Esophagus muscularis mucosa (tissue), 4 donors: ENCODE measurements at regions not wholly inside any gene's neighbourhood (a gene's known extent, or its start where the extent isn't known, plus 50 kb on each side); places are given as distances from the start of the nearest gene placed in this dataset.
"Not testable (repeated sequence)": the region's sequence is repeated elsewhere in the genome, so short reads cannot be mapped to it uniquely, and the experiment has no call there.

Experiments
- DNase-seq: peaks from one replicate; pipeline ENCODE4 v3.0.0-alpha.2; 2017; ENCODE audit errors: extremely low spot score
- H3K27ac ChIP-seq, 4 donors: fragments of 200-600 bp; sonication (generic); replicated peaks in 1 of 4; 1 replicate in 3 of 4; 2 replicates in 1 of 4; pipeline ENCODE4 v1.5.1; 2016 to 2019; ENCODE audit warnings: mild to moderate bottlenecking in 1 of 4
- H3K27me3 ChIP-seq, 4 donors: fragments of 200-600 bp; sonication (generic); one replicate each; pipeline versions ENCODE4 v1.5.1 to v1.6.0; 2016 to 2019
- H3K36me3 ChIP-seq, 4 donors: fragments of 200-600 bp; sonication (generic); one replicate each; pipeline ENCODE4 v1.5.1; 2016 to 2019
- H3K4me1 ChIP-seq, 4 donors: fragments of 200-600 bp; sonication (generic); one replicate each; pipeline ENCODE4 v1.5.1; 2016 to 2019
- H3K4me3 ChIP-seq, 4 donors: fragments of 200-600 bp; sonication (generic); 1 replicate in 2 of 4; 2 replicates in 2 of 4; pipeline ENCODE4 v1.5.1; 2016 to 2019; ENCODE audit warnings: mild to moderate bottlenecking in 4 of 4, moderate library complexity in 1 of 4
- H3K9me3 ChIP-seq, 4 donors: fragments of 200-600 bp; sonication (generic); 1 replicate in 3 of 4; 2 replicates in 1 of 4; pipeline ENCODE4 v1.5.1; 2016 to 2019
- EP300 ChIP-seq: sonication (generic); formaldehyde crosslinking; IDR thresholded peaks from one replicate; pipeline ENCODE4 v1.6.1; 2017; ENCODE audit warnings: antibody characterized with exemption
- POLR2A ChIP-seq: fragments of 450-650 bp; IDR thresholded peaks from one replicate; pipeline ENCODE4 v1.6.1; 2017; ENCODE audit warnings: antibody characterized with exemption, moderate library complexity, mild to moderate bottlenecking, low read depth
- POLR2AphosphoS5 ChIP-seq, 2 donors: sonication (generic); formaldehyde crosslinking; IDR thresholded peaks; one replicate each; pipeline ENCODE4 v1.6.1; 2017; ENCODE audit warnings: antibody characterized with exemption in 2 of 2
- WGBS: methylation state at CpG from one replicate; pipeline ENCODE4 v1.1.5; 2018; 5-methylcytosine and 5-hydroxymethylcytosine counted together
- intact Hi-C: fragments of 100-400 bp; cut with DNase I; formaldehyde crosslinking; loops from one replicate; pipeline ENCODE4 v1.15.1; 2023
- TF ChIP-seq, protein P1 (sequence below), 3 experiments: fragments of 200-600 bp in 2 of 3; fragments of 450-650 bp in 1 of 3; sonication (generic) in 2 of 3; IDR thresholded peaks; one replicate each; pipeline ENCODE4 v1.5.1; 2017 to 2019; ENCODE audit warnings: antibody characterized with exemption in 3 of 3, mild to moderate bottlenecking in 2 of 3, moderate library complexity in 1 of 3

DNA sequence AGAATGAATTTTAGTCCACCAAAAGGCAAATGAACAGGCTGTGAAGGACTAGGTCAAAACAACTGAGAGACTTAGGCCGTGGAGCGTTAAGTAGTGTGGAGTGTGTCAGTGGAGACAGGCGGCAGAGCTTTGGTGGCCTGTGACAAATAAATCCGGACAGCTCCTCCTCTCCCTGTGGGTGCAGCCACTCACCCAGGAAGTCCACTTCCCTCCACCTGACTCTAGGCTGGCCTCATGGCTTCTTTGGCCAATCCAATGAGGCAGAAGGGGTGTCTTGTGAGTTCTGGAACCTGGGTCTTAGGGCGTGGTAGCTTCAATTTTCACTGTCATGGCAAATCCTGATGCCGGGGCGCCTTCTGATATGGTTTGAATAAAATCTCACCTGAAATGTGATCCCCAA is 180.9 kb upstream of the C14orf180 start:
- Histone ChIP-seq H3K9me3 (peaks cover 0 to 34% (median 24%) of the 10 kb centered on the region in 4 donors), H3K27ac (no peak overlapping the region), H3K4me3 (no peak overlapping the region), H3K36me3 (no peaks in the 10 kb centered on the region), H3K4me1 (peaks cover 0 to 11% (median 6%) of the 10 kb centered on the region in 4 donors), H3K27me3 (peaks cover 0 to 36% (median 0%) of the 10 kb centered on the region in 4 donors)
- DNase-seq, result peak; percentile 39
- WGBS, result 85% methylated on average over 7 of the region's 7 CpGs
- no peak for TF ChIP-seq POLR2A
- TF ChIP-seq, protein P1, sequence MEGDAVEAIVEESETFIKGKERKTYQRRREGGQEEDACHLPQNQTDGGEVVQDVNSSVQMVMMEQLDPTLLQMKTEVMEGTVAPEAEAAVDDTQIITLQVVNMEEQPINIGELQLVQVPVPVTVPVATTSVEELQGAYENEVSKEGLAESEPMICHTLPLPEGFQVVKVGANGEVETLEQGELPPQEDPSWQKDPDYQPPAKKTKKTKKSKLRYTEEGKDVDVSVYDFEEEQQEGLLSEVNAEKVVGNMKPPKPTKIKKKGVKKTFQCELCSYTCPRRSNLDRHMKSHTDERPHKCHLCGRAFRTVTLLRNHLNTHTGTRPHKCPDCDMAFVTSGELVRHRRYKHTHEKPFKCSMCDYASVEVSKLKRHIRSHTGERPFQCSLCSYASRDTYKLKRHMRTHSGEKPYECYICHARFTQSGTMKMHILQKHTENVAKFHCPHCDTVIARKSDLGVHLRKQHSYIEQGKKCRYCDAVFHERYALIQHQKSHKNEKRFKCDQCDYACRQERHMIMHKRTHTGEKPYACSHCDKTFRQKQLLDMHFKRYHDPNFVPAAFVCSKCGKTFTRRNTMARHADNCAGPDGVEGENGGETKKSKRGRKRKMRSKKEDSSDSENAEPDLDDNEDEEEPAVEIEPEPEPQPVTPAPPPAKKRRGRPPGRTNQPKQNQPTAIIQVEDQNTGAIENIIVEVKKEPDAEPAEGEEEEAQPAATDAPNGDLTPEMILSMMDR (IDR thresholded peaks at IDR 0.05), result no peak
- TF ChIP-seq EP300, result no peak
- intact Hi-C loops, result no loop called here

DNA sequence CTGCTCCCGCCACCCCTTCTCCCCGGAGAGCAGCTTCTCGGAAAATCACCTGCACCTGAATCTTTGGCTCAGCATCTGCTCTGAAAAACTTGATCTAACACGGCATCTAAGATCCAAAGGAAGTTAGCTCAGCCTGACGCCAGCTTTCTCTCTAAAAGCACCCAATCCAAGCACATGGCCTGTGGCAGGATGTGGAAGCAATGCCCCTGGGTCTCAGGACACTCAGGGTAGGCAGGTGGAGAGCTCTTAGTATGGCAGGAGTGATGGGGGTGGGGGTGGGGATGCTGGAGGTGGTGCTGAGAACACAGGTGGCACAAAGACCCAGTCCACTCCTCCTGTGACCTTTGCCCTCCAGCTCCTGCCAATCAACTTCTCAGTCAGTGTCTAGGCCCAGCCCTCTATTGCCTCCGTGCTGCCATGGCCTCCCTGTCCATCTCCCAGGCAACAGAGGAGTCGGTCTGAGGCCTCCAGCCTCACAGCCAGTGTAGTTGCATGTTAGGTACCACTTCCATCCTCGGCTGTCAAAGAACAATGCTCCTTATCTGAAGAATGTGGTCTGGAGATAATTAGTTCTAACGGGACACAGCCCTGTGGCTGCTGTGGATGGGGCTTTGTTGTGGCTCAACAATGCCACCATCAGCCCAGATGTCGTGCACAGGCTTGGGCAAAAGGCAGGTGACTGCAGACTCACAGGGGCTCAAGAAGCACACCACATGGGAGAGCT is 180.0 kb upstream of the C14orf180 start:
- 54% methylated on average over 10 of the region's 10 CpGs for WGBS
- Histone ChIP-seq H3K36me3 (no peaks in the 10 kb centered on the region), H3K4me3 (no peak overlapping the region), H3K9me3 (peaks cover 0 to 34% (median 24%) of the 10 kb centered on the region in 4 donors), H3K27me3 (peaks cover 0 to 29% (median 0%) of the 10 kb centered on the region in 4 donors), H3K27ac (no peak overlapping the region), H3K4me1 (peaks cover 0 to 5% (median 2%) of the 10 kb centered on the region in 4 donors)
- DNase-seq, result peak; percentile 91
- no peak for TF ChIP-seq POLR2AphosphoS5 (IDR thresholded peaks at IDR 0.05)
- TF ChIP-seq, protein P1 (IDR thresholded peaks at IDR 0.05), result no peak
- TF ChIP-seq EP300, result no peak
- TF ChIP-seq POLR2A, result no peak
- intact Hi-C loops, result no loop called here

DNA sequence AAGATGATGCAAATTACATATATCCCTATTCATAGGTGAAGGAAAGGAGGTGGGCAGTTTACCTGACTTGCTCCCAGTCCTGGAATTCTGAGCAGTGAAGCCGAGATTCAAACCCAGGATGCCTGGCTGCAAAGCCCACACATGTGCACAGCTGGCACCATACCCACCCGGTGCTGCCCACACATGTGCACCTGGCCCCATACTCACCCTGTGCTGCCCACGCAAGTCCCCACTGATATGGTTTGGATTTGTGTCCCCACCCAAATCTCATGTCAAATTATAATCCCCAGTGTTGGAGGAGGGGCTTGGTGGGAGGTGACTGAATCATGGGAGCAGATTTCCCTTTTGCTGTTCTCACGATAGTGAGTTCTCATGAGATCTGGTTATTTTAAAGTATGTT is 179.2 kb upstream of the C14orf180 start:
- DNase-seq, result peak; percentile 77
- intact Hi-C loops, result no loop called here
- 78% methylated on average over 4 of the region's 4 CpGs for WGBS
- peaks cover 0 to 34% (median 24%) of the 10 kb centered on the region in 4 donors for H3K9me3 ChIP-seq
- H3K4me3 ChIP-seq, result no peak overlapping the region
- H3K27me3 ChIP-seq, result peaks cover 0 to 27% (median 0%) of the 10 kb centered on the region in 4 donors
- no peaks in the 10 kb centered on the region for H3K4me1 ChIP-seq
- H3K27ac ChIP-seq, result no peak overlapping the region
- TF ChIP-seq, protein P1 (IDR thresholded peaks at IDR 0.05), result no peak
- TF ChIP-seq POLR2AphosphoS5 (IDR thresholded peaks at IDR 0.05), result no peak
- TF ChIP-seq POLR2A, result no peak
- TF ChIP-seq EP300, result no peak
- H3K36me3 ChIP-seq, result no peaks in the 10 kb centered on the region

DNA sequence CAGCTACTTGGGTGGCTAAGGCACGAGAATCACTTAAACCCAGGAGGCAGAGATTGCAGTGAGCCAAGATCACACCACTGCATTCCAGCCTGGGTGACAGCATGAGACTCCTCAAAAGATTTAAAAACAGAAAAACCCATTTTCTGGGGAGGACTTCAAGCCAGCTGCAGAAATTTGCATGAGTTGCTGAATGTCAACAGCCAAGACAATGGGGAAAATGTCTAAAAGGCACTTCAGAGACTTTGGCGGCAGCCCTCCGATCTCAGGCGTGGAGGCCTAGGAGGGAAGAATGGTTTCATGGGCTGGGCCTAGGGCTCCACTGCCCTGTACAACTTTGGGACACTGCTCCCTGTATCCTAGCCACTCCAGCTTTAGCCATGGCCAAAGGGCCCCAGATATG is 177.8 kb upstream of the C14orf180 start:
- peak; percentile 77 for DNase-seq
- Histone ChIP-seq H3K27ac (no peak overlapping the region), H3K36me3 (no peaks in the 10 kb centered on the region), H3K27me3 (peaks cover 0 to 25% (median 0%) of the 10 kb centered on the region in 4 donors), H3K4me1 (no peaks in the 10 kb centered on the region), H3K4me3 (no peak overlapping the region), H3K9me3 (peaks cover 0 to 30% (median 20%) of the 10 kb centered on the region in 4 donors)
- TF ChIP-seq POLR2A (no peak), POLR2AphosphoS5 (IDR thresholded peaks at IDR 0.05) (no peak), EP300 (no peak)
- TF ChIP-seq, protein P1 (IDR thresholded peaks at IDR 0.05), result no peak
- WGBS, result 100% methylated on average over 4 of the region's 4 CpGs
- intact Hi-C loops, result no loop called here

DNA sequence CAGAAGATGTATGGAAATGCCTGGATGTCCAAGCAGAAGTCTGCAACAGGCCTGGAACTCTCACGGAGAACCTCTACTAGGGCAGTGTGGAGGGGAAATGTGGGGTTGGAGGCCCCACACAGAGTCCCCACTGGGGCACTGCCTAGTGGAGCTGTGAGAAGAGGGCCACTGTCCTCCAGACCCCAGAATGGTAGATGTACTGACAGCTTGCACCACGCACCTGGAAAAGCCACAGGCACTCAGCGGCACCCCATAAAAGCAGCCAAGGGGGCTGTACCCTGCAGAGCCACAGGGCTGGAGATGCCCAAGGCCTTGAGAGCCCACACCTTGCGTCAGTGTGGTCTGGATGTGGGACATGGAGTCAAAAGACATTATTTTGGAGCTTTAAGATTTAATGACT is 177.3 kb upstream of the C14orf180 start:
- DNase-seq, intact Hi-C loops, H3K4me1 ChIP-seq, H3K36me3 ChIP-seq, H3K4me3 ChIP-seq, H3K27ac ChIP-seq: not testable (repeated sequence)
- 100% methylated on average over 3 of the region's 4 CpGs for WGBS
- H3K27me3 ChIP-seq, result peaks cover 0 to 25% (median 0%) of the 10 kb centered on the region in 4 donors
- H3K9me3 ChIP-seq, result peaks cover 0 to 25% (median 15%) of the 10 kb centered on the region in 4 donors
